GM18951 (cell line): ENCODE measurements at regions not wholly inside any gene's neighbourhood (a gene's known extent, or its start where the extent isn't known, plus 50 kb on each side); places are given as distances from the start of the nearest gene placed in this dataset.

Experiments used
- POLR2A ChIP-seq: IDR thresholded peaks from 4 replicates; pipeline ENCODE4 v1.6.1; 2011; ENCODE audit warnings: mild to moderate bottlenecking; ENCODE audit not compliant: insufficient read length, insufficient read depth; ENCODE audit errors: extremely low read depth
- in situ Hi-C: fragments of 300-500 bp; cut with MboI; formaldehyde crosslinking; loops from one replicate; pipeline ENCODE4 v1.12.0; 2022; ENCODE audit warnings: low sequenced_read_pairs, mixed read lengths, inconsistent platforms; ENCODE audit not compliant: unreplicated experiment

GRCh38 chr7:46486256-46487206 is 565.5 kb upstream of the IGFBP3 start:
- in situ Hi-C loops: no loop called here
- no peak for TF ChIP-seq POLR2A

GRCh38 chr7:46485481-46486065 is 564.5 kb upstream of the IGFBP3 start:
- no peak for TF ChIP-seq POLR2A
- in situ Hi-C loops: no loop called here

GRCh38 chr7:46484906-46485305 is 563.8 kb upstream of the IGFBP3 start:
- TF ChIP-seq POLR2A: no peak
- in situ Hi-C loops: no loop called here

GRCh38 chr7:46480619-46481018 is 559.5 kb upstream of the IGFBP3 start:
- in situ Hi-C loops: no loop called here
- TF ChIP-seq POLR2A: no peak

- TF ChIP-seq POLR2A: no peak
- in situ Hi-C loops: no loop called here
Measured at GRCh38 chr7:46479680-46480079, 558.6 kb upstream of the IGFBP3 start.

- TF ChIP-seq POLR2A: no peak
- in situ Hi-C loops: no loop called here
Measured at GRCh38 chr7:46478046-46478445, 557.0 kb upstream of the IGFBP3 start.

- in situ Hi-C loops: no loop called here
- no peak for TF ChIP-seq POLR2A
Measured at GRCh38 chr7:46468753-46469356, 547.8 kb upstream of the IGFBP3 start.

GRCh38 chr7:46463170-46463569 is 542.1 kb upstream of the IGFBP3 start:
- TF ChIP-seq POLR2A: no peak
- in situ Hi-C loops: no loop called here

GRCh38 chr7:46461334-46461777 is 540.3 kb upstream of the IGFBP3 start:
- in situ Hi-C loops: no loop called here

GRCh38 chr7:46459942-46460341 is 538.9 kb upstream of the IGFBP3 start:
- in situ Hi-C loops: no loop called here
- no peak for TF ChIP-seq POLR2A

More at GRCh38 chr7:46461334-46461777, 540.3 kb upstream of the IGFBP3 start:
- no peak for TF ChIP-seq POLR2A

- no peak for TF ChIP-seq POLR2A
- in situ Hi-C loops: no loop called here
Measured at GRCh38 chr7:46454816-46455215, 533.7 kb upstream of the IGFBP3 start.

GRCh38 chr7:46452561-46453135 is 531.6 kb upstream of the IGFBP3 start:
- TF ChIP-seq POLR2A: no peak
- in situ Hi-C loops: no loop called here

- in situ Hi-C loops: no loop called here
- no peak for TF ChIP-seq POLR2A
Measured at GRCh38 chr7:46451846-46452245, 530.8 kb upstream of the IGFBP3 start.
